HG02798 (cell line): ENCODE measurements at regions not wholly inside any gene's neighbourhood (a gene's known extent, or its start where the extent isn't known, plus 50 kb on each side); places are given as distances from the start of the nearest gene placed in this dataset.

Source experiments
- ATAC-seq: cut with Tn5 transposase; IDR thresholded peaks from one replicate; pipeline ENCODE4 v1.9.1; 2021; ENCODE audit warnings: mild to moderate bottlenecking; ENCODE audit not compliant: unreplicated experiment, poor library complexity

GRCh38 chr3:124513610-124513997 is 216.6 kb upstream of the UMPS start:
- ATAC-seq, result no peak

GRCh38 chr3:124514683-124515082 is 215.6 kb upstream of the UMPS start:
- no peak for ATAC-seq

GRCh38 chr3:124516333-124516732 is 213.9 kb upstream of the UMPS start:
- no peak for ATAC-seq

GRCh38 chr3:124517306-124517705 is 212.9 kb upstream of the UMPS start:
- ATAC-seq, result no peak

GRCh38 chr3:124518350-124518749 is 211.9 kb upstream of the UMPS start:
- no peak for ATAC-seq

GRCh38 chr3:124519591-124520194 is 210.6 kb upstream of the UMPS start:
- no peak for ATAC-seq

- no peak for ATAC-seq
These were observed 209.3 kb upstream of the UMPS start for GRCh38 chr3:124520970-124521369.

- ATAC-seq, result no peak
These were observed 208.1 kb upstream of the UMPS start for GRCh38 chr3:124522082-124522625.

GRCh38 chr3:124526601-124527000 is 203.7 kb upstream of the UMPS start:
- ATAC-seq, result no peak

GRCh38 chr3:124529826-124530571 is 200.3 kb upstream of the UMPS start:
- ATAC-seq, result no peak

- no peak for ATAC-seq
These were observed 199.3 kb upstream of the UMPS start for GRCh38 chr3:124530916-124531315.

GRCh38 chr3:124532071-124532470 is 198.2 kb upstream of the UMPS start:
- no peak for ATAC-seq

- no peak for ATAC-seq
These were observed 194.9 kb upstream of the UMPS start for GRCh38 chr3:124535306-124535705.

GRCh38 chr3:124540550-124541211 is 189.6 kb upstream of the UMPS start:
- ATAC-seq, result no peak

GRCh38 chr3:124542214-124542869 is 187.9 kb upstream of the UMPS start:
- ATAC-seq, result no peak

GRCh38 chr3:124545891-124546290 is 184.4 kb upstream of the UMPS start:
- ATAC-seq, result no peak

GRCh38 chr3:124552224-124552623 is 178.0 kb upstream of the UMPS start:
- no peak for ATAC-seq

GRCh38 chr3:124553178-124553577 is 177.1 kb upstream of the UMPS start:
- no peak for ATAC-seq

- no peak for ATAC-seq
These were observed 173.6 kb upstream of the UMPS start for GRCh38 chr3:124556636-124557035.

GRCh38 chr3:124557433-124558232 is 172.6 kb upstream of the UMPS start:
- ATAC-seq, result no peak
